Ishikawa (cell line): ENCODE measurements at regions not wholly inside any gene's neighbourhood (a gene's known extent, or its start where the extent isn't known, plus 50 kb on each side); places are given as distances from the start of the nearest gene placed in this dataset.

Source experiments
- CEBPB ChIP-seq: IDR thresholded peaks from 2 replicates; pipeline ENCODE4 v1.6.1; 2012
- CREB1 ChIP-seq: IDR thresholded peaks from 2 replicates; pipeline ENCODE4 v1.6.1; 2012; ENCODE audit warnings: low read depth
- EGR1 ChIP-seq: IDR thresholded peaks from 2 replicates; pipeline ENCODE4 v1.6.1; 2012
- EP300 ChIP-seq: IDR thresholded peaks from 2 replicates; pipeline ENCODE4 v1.6.1; 2012; ENCODE audit warnings: borderline replicate concordance
- FOXM1 ChIP-seq: IDR thresholded peaks from 2 replicates; pipeline ENCODE4 v1.6.1; 2012; ENCODE audit warnings: low read depth, borderline replicate concordance
- NFIC ChIP-seq: IDR thresholded peaks from 2 replicates; pipeline ENCODE4 v1.6.1; 2012
- RAD21 ChIP-seq: IDR thresholded peaks from 2 replicates; pipeline ENCODE4 v1.6.1; 2012; ENCODE audit warnings: low read depth
- TAF1 ChIP-seq: IDR thresholded peaks from 2 replicates; pipeline ENCODE4 v1.6.1; 2012; ENCODE audit warnings: low read depth, mild to moderate bottlenecking
- TCF12 ChIP-seq: IDR thresholded peaks from 2 replicates; pipeline ENCODE4 v1.6.1; 2012; ENCODE audit warnings: low read depth
- TEAD4 ChIP-seq: IDR thresholded peaks from 2 replicates; pipeline ENCODE4 v1.6.1; 2012
- YY1 ChIP-seq: IDR thresholded peaks from 2 replicates; pipeline ENCODE4 v1.6.1; 2012; ENCODE audit warnings: low read depth
- ZBTB7A ChIP-seq: IDR thresholded peaks from 2 replicates; pipeline ENCODE4 v1.6.1; 2012; ENCODE audit warnings: low read depth
- TF ChIP-seq, protein P1 (sequence below): IDR thresholded peaks from 2 replicates; pipeline ENCODE4 v1.6.1; 2012
- TF ChIP-seq, protein P2 (sequence below): IDR thresholded peaks from 2 replicates; pipeline ENCODE4 v1.6.1; 2012
- TF ChIP-seq, protein P3 (sequence below): IDR thresholded peaks from 2 replicates; pipeline ENCODE4 v1.6.1; 2012; ENCODE audit warnings: low read depth, mild to moderate bottlenecking

DNA sequence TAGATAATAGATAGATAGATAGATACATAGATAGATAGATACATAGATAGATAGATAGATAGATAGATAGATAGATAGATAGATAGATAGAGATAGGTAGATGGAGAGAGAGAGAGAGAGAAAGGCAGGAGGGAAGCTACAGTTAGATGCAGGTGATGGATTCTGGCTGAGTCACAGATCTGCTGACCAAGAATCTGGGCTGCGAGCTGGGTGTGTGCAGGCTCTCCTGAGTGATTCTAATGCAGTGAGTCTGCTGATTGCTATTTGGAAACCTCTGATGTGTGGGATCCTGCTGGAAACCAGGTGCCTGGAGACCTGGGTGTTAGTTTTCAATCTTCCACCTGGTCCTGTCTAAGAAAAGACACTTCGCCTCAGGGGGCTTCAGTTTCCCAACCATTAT is 1441.8 kb downstream of the TBC1D22A start:
- no peak for TF ChIP-seq NFIC
- TF ChIP-seq CEBPB: no peak
- TF ChIP-seq FOXM1: no peak
- TF ChIP-seq EGR1: no peak
- TF ChIP-seq, protein P1, sequence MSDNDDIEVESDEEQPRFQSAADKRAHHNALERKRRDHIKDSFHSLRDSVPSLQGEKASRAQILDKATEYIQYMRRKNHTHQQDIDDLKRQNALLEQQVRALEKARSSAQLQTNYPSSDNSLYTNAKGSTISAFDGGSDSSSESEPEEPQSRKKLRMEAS: no peak
- TF ChIP-seq, protein P2, sequence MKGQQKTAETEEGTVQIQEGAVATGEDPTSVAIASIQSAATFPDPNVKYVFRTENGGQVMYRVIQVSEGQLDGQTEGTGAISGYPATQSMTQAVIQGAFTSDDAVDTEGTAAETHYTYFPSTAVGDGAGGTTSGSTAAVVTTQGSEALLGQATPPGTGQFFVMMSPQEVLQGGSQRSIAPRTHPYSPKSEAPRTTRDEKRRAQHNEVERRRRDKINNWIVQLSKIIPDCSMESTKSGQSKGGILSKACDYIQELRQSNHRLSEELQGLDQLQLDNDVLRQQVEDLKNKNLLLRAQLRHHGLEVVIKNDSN: no peak
- TF ChIP-seq TEAD4: no peak
- no peak for TF ChIP-seq TAF1
- TF ChIP-seq EP300: no peak
- TF ChIP-seq ZBTB7A: no peak
- TF ChIP-seq RAD21: no peak
- TF ChIP-seq, protein P3, sequence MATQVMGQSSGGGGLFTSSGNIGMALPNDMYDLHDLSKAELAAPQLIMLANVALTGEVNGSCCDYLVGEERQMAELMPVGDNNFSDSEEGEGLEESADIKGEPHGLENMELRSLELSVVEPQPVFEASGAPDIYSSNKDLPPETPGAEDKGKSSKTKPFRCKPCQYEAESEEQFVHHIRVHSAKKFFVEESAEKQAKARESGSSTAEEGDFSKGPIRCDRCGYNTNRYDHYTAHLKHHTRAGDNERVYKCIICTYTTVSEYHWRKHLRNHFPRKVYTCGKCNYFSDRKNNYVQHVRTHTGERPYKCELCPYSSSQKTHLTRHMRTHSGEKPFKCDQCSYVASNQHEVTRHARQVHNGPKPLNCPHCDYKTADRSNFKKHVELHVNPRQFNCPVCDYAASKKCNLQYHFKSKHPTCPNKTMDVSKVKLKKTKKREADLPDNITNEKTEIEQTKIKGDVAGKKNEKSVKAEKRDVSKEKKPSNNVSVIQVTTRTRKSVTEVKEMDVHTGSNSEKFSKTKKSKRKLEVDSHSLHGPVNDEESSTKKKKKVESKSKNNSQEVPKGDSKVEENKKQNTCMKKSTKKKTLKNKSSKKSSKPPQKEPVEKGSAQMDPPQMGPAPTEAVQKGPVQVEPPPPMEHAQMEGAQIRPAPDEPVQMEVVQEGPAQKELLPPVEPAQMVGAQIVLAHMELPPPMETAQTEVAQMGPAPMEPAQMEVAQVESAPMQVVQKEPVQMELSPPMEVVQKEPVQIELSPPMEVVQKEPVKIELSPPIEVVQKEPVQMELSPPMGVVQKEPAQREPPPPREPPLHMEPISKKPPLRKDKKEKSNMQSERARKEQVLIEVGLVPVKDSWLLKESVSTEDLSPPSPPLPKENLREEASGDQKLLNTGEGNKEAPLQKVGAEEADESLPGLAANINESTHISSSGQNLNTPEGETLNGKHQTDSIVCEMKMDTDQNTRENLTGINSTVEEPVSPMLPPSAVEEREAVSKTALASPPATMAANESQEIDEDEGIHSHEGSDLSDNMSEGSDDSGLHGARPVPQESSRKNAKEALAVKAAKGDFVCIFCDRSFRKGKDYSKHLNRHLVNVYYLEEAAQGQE: no peak
- no peak for TF ChIP-seq TCF12
- TF ChIP-seq CREB1: no peak
- no peak for TF ChIP-seq YY1

DNA sequence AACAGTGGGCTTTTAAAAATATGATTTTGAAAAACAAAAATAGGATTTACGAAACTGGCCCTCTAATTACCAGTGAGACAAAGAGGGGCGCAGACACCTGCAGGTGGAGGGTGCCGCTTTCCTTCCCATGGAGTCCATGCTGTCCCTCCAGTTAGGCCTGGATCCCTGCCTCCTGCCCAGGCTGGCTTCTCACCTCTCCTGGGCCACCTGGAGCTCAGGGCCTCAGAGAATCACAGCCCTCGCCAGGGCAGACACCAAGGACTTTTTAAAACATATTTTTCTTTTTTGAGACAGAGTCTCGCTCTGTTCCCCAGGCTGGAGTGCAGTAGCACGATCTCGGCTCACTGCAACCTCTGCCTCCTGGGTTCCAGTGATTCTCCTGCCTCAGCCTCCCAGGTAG is 1437.2 kb downstream of the TBC1D22A start:
- TF ChIP-seq YY1: no peak
- TF ChIP-seq, protein P3: no peak
- no peak for TF ChIP-seq FOXM1
- no peak for TF ChIP-seq TAF1
- TF ChIP-seq TCF12: no peak
- no peak for TF ChIP-seq CEBPB

DNA sequence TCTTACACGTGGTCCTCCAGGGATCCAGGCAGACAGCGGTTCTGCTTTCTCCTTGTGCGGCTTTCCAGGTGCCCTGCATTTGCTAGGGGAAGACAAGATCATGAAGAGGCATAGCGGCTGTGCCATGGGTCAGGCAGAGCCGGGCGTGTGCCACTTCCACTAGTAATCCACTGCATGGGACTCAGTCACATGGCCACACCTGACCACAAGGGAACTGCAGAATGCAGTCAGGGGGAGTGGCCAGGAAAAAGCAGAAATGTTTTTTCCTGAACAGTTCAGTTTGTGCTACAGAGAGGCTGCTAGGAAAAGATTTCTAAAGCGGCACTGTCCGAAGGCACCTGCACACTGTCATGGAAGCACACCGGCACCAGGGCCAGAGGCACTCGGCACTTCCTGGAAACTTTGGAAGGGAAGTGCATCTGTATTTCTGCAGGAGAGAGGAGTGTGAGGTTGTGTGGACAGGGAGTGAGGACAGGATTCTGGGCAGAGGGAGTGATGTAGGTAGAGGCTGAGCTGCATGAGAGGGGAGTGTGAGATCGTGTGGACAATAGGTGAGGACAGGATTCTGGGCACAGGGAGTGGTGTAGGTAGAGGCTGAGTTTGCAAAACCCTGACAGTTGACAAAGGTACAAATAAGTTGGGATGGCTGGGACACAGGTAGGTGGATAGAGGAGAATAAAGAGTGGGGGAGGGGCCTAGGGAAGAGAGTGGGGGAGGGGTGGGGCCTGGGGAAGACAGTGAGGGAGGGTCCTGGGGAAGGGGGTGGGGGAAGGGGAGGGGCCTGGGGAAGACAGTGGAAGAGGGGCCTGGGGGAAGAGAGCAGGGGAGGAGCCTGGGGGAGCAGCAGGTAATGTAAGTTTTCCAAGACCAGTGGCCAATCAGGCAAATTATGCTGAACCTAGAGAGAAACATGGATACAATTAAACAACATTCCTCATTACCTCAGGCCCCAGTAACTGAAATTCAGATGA is 1436.3 kb downstream of the TBC1D22A start:
- TF ChIP-seq FOXM1 (no peak), TEAD4 (no peak), EP300 (no peak)
- TF ChIP-seq, protein P1: no peak

DNA sequence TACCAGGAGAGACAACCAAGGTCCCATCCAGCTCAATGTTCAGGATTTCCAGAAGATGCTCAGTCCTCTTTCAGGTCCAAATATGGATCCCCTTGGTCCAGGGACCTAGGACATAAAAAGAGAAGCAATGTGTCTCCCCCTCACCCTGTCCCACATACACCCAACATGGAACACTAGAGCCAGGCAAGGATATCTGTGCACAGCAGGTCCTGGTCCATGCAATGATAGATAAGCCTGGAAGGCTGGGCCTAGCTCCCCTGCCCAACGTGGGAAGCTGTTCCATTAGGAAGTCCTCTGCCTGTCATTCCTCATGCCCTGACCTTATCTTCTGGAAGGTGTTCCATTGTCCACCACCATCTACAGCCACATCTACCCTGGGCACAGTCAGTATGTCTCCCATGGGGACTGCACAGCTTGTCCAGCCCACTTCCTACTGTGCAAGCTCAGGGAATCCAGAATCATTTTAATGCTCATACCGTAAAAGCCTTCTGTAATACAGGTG is 1434.8 kb downstream of the TBC1D22A start:
- TF ChIP-seq, protein P1: no peak
- TF ChIP-seq NFIC (no peak), ZBTB7A (no peak), EP300 (no peak), CREB1 (no peak), RAD21 (no peak)
- TF ChIP-seq, protein P2: no peak

DNA sequence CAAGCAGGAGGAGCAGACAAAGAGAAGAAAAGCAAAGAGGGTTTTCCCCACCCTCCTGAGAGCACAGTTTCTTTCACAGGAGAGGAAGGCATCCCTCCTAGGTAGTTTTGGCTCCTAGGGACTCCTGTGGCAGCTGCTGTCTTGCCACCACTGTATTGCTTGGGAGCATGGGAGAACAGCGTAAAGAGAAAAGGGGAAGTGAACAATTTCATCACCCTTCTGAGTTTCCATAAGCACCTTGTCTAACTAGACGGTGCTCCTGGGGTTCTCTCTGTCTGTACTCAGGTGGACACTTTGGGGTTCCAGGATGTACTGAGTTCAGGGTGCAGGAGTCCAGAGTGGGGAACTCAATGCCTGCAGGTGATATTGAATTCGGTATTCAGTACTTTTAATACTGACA is 1430.5 kb downstream of the TBC1D22A start:
- TF ChIP-seq TEAD4 (no peak), RAD21 (no peak), TCF12 (no peak), CEBPB (no peak), YY1 (no peak), CREB1 (no peak), EP300 (no peak), TAF1 (no peak)
- TF ChIP-seq, protein P3: no peak
- TF ChIP-seq, protein P1: no peak
